ENCODE measurements at regions not wholly inside any gene's neighbourhood (a gene's known extent, or its start where the extent isn't known, plus 50 kb on each side); places are given as distances from the start of the nearest gene placed in this dataset.
"Not testable (repeated sequence)": the region's sequence is repeated elsewhere in the genome, so short reads cannot be mapped to it uniquely, and the experiment has no call there.

DNA sequence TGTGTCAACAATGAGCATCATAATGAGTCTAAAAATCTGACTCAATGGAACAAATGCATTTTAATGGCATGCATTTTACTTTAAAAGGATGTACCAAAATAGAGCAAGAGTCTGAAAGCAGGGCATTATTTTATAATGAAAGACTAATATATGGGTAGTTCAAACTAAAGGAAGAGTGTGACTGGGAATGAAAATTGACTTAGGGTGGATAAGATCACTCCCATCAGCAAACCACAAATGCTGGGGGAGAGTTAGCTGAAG lies 114.7 kb downstream of the SOX4 start:
- no peak for DNase-seq

DNA sequence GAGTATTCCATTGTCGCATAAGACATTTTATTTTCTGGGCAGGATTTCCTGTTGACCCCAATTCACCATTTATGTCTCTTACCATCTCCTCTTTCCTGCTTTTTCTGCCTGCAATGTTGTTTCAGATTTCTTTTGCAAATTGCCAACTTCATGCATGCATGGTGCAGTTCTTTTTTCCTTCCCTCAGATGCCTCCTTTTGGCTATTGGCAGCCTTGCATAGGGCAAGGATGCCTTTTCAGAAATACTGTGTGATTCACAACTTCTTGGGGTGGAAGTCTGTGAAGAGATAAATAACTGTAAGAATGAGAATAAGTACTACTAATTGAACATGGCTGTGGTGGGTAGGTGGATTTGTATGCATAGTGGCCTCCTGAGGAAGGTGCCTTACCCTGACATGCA lies 116.7 kb downstream of the SOX4 start:
- DNase-seq, result no peak

DNA sequence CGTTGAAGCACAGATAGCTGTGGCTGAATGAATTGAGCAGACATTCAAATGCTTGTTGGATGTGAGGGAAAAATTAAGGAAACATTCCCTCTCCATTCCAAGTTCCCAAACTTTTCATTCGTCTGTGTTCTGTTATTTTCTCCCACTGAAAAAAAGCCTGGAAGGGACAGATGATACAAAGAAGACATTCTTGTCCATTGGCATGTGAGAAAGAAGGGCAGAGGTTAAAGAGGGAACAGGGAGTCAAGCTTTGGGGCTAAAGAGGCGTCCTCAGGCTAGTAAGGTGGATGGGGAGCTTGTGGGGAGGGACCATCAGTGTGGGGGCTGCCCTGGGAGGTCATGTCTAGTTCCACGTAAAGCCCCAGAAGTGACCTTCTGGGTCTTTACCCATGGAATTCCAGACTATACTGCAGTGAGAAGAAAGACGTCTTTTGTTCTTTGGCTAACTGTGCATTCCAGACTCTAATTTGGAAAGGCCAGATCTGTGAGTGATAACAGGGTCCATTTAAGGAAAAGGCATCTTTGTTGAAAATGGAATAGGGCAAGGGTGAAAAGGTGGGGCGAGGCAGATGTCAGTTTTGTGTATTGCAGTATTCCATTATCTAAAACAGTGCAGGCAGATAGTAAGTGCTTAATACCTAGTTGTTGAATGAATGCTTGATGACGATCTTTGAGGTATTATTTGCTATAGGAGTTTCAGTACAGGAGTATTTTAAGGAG lies 117.5 kb downstream of the SOX4 start:
- DNase-seq, result no peak

DNA sequence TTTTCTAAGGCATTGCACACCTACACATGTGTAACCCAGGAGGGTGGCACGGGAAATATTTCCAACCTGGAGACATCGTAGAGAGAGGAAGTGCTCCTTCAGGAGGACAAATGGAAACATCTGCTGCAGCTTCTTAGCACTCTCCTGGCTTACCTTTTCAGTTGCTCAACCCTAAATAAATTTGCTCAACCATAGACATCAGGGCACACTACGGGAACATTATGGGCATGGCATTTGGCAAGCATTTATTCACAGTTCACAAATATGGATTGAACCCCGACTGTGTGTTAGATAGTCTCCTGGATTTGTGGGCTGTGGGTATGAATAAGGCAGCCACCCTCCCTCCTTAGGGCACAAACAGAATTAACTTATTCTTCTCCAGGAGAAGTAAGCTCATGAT lies 118.7 kb downstream of the SOX4 start:
- DNase-seq, result no peak

DNA sequence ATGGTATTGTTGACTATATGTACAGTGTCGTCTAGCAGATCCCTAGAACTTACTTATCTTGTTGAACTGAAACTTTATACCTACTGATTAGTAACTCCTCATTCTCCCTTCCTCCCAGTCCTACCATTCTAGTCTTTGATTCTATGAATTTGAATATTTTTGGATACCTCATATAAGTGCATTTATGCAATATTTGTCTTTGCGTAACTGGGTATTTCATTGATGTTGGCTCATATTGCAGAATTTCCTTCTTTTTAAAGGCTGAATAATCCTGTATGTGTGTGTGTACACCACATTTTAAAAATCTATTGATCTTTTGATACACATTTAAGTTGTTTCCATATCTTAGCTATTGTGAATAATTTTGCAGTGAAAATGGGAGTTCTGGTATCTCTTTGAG lies 119.9 kb downstream of the SOX4 start:
- DNase-seq, result no peak

DNA sequence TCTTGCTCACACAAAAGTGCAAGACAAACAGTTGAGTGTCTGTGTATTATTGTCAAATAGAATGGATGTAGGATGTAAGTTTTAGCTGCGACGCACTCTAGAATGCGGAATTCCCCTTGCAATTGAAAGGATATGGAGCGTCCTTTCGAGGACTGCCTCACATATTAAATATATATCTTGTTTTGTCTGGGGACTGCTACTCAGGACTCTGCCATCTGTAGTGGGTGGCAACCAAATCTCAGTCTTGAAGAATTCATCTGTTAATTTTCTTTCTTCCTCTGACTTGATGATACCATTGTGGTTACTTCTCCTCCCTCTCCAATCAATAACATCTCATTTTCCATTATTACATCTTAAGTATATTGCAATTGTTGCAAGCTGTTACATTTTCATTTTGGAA lies 121.6 kb downstream of the SOX4 start:
- no peak for DNase-seq

DNA sequence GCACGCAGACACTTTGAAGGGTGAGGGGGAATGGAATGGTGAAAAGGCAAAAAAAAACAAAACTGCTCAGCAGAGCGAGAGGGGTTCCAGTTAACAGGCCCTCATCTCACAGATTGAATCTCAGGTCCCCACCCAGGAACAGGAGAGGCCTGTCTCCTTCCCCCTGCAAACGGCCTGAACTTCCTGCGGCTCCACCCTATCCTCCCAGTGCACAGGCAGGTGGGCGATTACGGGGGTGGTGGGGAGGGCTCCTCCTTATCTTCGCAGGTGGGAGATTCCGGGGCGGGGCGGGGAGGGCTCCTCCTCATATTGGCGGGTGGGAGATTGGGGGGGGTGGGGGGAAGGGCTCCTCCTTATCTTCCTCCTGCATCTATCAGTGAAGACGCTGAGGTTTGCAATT lies 129.0 kb downstream of the SOX4 start:
- DNase-seq, result no peak

DNA sequence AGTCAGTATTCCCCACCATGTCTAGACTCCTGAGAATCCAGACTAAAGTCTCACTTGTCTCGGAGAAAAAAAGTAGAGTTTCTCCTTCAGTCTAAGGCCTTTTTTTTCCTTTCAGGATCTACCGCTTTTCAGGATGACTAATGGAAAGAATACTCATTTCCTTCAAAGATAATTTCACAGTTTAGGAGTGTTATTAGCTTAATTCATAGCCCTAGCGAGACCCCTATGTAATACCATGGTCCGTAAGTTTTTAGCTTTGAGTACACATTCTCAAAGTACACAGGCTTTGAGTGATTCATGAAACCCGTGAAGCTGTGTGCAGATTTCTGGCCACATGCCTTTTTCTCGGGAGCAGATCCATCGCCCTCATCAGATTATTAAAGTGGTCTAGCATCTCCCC lies 133.1 kb downstream of the SOX4 start:
- no peak for DNase-seq

DNA sequence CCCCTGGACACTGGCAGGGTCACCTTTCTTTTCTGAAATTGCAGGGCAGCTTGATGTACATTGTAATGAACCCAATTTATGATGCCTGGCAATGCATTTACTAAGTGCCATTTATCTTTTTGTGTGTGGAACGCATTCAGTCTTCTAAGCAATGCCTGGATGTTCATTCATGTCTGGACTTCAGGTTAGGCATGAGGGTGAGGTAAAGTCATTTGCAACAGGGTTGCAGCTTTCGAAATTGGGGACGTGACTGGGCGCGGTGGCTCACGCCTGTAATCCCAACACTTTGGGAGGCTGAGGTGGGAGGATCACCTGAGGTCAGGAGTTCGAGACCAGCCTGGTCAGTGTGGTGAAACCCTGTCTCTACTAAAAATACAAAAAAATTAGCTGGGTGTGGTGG lies 134.6 kb downstream of the SOX4 start:
- DNase-seq, result no peak

DNA sequence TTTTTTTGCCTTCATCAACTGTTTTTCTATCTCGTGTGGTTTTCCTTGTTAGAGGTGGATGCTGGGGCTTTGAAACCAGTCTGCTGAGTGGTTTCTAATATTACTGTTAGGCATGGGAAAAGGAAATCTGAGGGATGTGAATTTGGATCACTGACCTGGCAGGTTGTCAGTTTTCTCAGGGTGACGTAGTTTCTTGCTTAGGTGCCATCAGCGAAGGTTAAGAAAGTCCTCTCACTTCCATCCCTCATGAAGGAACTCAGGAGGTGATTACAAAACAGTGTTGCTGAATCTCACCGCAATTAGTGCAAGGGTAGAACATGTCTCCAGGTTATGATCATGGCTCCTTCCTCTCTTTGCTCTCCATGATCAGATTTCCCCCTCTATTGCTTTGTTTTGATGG lies 135.9 kb downstream of the SOX4 start:
- DNase-seq, result no peak

DNA sequence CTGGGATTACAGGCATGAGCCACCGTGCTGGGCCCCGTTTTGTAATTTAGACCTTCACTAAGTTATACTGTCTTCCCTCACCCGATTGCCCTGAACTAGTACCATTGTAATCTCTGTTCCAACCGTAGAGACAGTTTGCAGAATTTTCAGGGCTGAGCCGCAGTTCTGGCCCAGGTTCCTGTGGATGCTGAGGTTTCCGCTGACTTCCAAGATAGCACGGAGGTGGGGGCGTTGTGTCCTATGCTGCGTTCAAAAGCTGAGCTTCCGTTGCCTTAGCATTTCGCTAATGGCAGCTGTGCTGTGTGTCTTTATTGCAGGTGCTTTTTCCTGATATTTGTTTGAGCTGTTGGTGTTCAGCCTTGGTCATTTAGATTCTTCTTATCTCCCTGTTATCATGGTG lies 137.0 kb downstream of the SOX4 start:
- DNase-seq, result no peak

DNA sequence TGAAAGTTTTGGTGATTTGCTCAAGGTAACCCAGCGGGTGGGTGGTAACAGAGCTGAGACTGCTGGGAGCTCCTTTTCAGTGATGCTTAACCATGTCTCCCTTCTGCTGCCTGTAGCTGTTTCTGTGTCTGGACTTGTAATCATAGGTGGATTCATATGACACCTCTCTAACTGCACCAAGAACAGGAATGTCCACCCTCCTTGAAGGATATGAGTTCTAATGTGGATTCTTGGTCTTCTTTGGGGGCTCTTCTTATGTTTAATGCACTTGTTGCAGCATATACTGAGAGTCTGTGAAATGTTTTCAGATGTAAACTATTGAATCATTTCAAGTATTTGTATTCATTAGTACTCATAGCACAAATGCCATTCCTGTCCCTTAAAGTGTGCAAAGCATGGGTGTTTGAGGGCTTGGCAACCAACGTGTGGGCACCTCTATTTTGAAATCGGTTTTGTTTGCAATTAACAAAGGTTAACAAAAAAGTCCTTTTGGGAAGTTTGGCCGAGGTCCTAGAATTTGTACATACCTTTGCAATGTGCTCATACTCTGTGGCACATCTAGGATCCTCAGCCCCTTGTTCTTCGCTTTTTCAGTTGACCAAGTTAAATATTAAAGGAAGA lies 138.0 kb downstream of the SOX4 start:
- no peak for DNase-seq

DNA sequence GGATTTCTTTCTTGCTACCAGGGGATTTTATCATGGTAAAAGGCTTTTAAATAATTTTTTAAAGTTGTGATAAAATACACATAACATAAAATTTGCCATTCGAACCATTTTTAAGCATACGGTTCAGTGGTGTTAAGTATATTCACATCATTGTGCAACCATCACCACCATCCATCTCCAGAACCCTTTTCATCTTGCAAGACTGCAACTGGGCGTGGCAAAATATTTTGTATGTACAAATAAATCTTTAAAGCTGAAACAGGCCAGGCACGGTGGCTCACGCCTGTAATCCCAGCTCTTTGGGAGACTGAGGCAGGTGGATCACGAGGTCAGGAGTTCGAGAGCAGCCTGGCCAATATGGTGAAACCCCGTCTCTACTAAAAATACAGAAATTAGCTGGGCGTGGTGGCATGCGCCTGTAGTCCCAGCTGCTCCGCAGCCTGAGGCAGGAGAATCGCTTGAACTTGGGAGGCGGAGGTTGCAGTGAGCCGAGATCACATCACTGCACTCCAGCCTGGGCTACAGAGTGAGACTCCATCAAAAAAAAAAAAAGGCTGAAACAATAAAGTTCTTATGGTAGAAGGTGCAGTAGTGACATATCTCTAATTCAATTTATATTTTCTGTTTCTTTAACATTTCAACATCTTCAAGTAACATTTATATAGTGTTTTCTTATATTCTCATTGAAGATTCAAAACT lies 138.6 kb downstream of the SOX4 start:
- DNase-seq, result not testable (repeated sequence)

DNA sequence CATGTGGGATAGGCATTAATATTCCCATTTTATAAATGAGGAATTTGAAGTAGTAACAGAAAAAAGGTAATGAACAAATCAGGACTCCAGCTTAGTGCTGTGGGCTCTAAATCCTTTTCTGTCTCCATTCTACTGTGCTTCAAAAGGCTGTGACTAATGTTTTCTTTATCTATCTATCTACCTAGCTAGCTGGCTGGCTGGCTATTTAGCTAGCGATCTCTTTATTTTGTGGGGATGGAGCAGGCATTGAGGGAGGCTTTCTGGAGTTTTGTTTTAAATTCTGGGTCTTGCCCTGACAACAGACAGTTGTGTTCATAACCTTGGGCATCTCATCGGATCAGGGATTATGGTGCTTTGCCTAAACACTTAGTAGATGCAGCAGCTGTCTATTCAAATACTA lies 139.2 kb downstream of the SOX4 start:
- no peak for DNase-seq

DNA sequence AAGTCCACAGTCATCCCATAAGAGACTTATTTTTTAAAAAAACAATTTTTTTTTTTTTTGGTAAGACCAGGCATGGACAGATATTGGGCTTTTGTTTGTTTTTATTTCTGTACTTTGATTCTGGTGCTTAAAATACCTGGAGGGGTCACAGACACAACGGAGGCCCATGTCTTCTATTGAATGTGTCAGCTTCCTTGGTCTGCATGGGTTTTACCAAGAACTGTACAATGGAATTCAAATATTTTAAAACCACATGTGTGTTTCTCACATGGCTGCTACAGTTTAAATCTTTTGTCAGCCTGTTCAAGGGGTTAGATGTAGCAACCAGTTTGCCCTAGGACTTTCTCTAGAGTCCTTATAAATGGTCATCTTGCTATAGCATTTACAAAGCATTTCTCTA lies 139.8 kb downstream of the SOX4 start:
- no peak for DNase-seq

DNA sequence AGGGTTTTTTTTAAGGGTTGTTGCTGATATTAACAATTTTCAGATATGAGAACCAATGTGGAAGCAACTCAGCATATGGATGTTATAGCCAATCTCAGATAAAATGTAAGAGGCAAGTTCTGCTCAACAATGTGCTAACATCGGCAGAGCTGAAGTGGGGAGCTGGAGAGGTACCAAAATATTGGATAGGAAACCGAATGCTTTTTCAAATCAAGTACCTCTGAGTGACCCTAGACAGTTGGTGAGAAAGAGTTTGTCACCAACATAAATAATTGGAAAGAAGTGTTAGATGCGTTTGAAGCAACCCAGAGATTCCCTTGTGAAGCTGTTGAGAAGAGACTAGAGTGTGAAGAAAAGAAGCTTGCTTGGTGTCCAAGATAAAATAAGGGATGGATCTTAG lies 140.7 kb downstream of the SOX4 start:
- no peak for DNase-seq

DNA sequence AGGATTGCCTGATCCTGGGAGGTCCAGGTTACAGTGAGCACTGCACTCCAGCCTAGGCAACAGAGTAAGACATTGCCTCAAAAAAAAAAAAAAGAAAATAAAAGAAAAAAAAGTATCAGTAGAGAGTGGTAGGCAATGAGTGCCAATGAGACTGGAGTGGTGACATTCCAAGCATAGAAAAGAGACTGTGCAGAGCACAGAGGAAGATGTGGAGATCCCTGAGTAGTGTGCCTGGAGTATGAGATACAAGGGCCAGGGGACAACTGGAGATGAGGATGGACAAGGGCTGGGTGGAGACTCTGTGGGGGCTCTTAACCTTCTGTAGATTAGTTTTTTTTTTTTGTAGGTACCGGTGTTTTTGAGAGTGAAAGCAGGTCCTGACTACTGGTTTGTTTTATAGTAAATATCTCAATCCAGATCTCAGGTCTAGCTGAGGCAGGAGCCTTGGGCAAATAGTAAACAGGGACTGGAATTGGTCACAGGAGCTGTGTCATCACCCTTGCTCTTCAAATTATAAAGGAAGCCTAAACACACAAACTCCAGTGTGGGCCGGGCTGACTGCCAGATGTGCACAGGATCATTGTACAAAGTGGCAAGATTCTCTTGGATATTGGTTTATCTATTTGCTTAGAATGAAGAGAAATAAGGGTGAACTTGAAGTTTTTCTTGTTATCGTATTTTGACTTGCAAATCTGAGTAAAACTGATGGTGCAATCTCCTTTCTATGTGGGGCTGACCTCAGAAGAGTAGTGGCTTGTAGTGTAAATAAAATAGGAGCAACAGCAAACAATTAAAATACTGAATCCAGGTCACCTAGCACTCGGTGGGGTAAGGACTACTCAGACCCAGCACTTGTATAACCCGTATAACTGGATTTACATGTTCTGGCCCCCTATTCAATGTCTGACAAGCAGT lies 144.9 kb downstream of the SOX4 start:
- no peak for DNase-seq

DNA sequence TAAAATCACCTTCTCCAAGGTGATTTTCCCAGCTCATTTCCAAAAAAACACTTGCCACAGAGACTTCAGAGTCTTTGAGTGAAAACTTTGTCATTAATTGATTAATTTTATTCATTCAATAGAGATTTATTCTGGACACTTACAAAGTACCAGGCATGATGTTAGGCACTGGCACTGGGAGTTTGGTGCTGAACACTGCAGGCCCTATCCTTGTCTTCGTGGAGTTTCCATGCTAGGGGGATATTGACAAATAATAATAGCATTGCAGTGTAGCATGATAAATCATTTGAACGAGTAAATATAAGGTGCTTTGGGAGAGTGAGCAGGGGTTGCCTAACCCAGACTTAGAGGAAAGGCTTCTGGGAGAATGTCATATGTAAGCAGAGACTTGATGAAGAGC lies 145.7 kb downstream of the SOX4 start:
- DNase-seq, result no peak

DNA sequence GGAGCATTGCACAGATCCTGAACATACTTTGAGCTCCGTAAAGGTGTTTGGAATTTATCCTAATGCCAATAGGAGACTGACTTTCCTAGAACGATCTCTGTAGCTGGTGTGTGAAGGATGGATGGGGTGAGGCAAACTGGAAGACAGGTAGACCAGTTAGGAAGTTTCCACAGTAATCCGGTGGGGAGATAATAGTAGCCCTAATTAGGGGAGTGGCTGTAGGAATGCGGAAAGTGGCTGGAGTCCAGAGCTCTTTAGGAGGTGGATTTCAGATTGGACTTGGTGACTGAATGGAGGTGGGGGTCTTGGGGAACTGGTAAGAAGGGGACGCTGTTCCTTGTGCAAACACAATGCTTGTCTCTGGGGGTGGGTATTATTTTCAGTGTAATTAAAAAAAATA lies 146.3 kb downstream of the SOX4 start:
- no peak for DNase-seq

DNA sequence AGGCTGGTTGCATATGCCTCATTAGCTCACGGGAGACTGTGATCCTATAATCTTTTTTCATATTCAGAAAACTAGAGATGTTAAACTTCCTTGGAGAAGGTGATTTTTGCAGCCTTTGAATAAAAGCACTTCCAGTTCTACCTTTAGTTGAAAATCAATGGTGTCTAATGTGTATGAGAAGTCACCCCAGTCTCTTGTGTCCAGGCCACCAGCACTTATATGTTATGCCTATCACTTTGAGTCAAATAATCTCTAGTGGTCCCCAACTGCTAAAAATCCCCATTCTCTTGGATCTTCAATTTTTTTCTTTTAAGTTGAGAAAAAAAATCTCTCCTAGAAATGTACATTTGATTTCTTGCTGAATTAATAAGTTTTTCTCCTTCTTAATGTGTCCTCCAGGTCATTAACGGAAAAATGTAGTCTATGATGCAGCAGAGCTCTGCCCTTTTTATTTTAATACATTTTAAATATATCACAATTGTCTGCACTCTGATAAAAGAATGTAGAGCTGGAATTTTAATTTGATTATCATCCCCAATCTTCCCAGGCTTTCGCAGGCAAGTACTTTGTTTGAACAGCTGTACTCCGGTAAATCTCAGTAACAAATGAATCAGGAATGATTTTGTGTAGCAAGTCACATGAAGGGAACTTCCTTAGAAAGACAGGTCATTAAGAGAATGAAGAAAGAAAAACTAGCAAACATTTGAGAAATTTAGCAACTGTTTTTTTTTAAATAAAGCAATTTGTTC lies 147.0 kb downstream of the SOX4 start:
- no peak for DNase-seq

All from nucleus accumbens (tissue), 56 donors.